Smooth muscle cell (in vitro differentiated cells): ENCODE measurements at regions not wholly inside any gene's neighbourhood (a gene's known extent, or its start where the extent isn't known, plus 50 kb on each side); places are given as distances from the start of the nearest gene placed in this dataset.

Experiments used
- DNase-seq: peaks from one replicate; lab custom pipeline; 2025; ENCODE audit not compliant: unreplicated experiment; lab: John Stamatoyannopoulos, UW
- H2AFZ ChIP-seq: fragments of 200-600 bp; sonication (generic); 2 replicates; pipeline ENCODE4 v1.6.0; 2016; ENCODE audit warnings: antibody characterized with exemption, low read depth, mild to moderate bottlenecking
- H3F3A ChIP-seq: fragments of 200-600 bp; sonication (generic); 2 replicates; pipeline ENCODE4 v1.6.0; 2017; ENCODE audit warnings: antibody characterized with exemption, low read depth
- H3K27ac ChIP-seq: fragments of 200-600 bp; sonication (generic); 2 replicates; pipeline ENCODE4 v1.5.1; 2016; ENCODE audit warnings: low read depth, mild to moderate bottlenecking
- H3K27me3 ChIP-seq: fragments of 200-600 bp; sonication (generic); 2 replicates; pipeline ENCODE4 v1.6.1; 2016; ENCODE audit warnings: low read depth, mild to moderate bottlenecking
- H3K36me3 ChIP-seq: fragments of 200-600 bp; sonication (generic); 2 replicates; pipeline ENCODE4 v1.5.1; 2016; ENCODE audit warnings: low read depth
- H3K4me1 ChIP-seq: fragments of 200-600 bp; sonication (generic); 2 replicates; pipeline ENCODE4 v1.5.1; 2016; ENCODE audit warnings: low read depth
- H3K4me2 ChIP-seq: fragments of 200-600 bp; sonication (generic); 2 replicates; pipeline ENCODE4 v1.6.0; 2016; ENCODE audit warnings: mild to moderate bottlenecking
- H3K4me3 ChIP-seq: fragments of 200-600 bp; sonication (generic); 2 replicates; pipeline ENCODE4 v1.5.1; 2016; ENCODE audit warnings: mild to moderate bottlenecking
- H3K79me2 ChIP-seq: fragments of 200-600 bp; sonication (generic); 2 replicates; pipeline ENCODE4 v1.6.0; 2016; ENCODE audit warnings: low read depth, mild to moderate bottlenecking
- H3K9ac ChIP-seq: fragments of 200-600 bp; sonication (generic); 2 replicates; pipeline ENCODE4 v1.6.0; 2016; ENCODE audit warnings: low read depth
- H3K9me3 ChIP-seq: fragments of 200-600 bp; sonication (generic); replicated peaks from 2 replicates; pipeline ENCODE4 v1.5.1; 2016; ENCODE audit warnings: low read depth
- H4K20me1 ChIP-seq: fragments of 200-600 bp; sonication (generic); 2 replicates; pipeline ENCODE4 v1.6.0; 2016; ENCODE audit warnings: low read depth
- CTCF ChIP-seq: fragments of 200-600 bp; sonication (generic); IDR thresholded peaks from 2 replicates; pipeline ENCODE4 v1.5.1; 2017; ENCODE audit warnings: borderline replicate concordance, mild to moderate bottlenecking, antibody characterized with exemption; ENCODE audit not compliant: insufficient read depth, poor library complexity, severe bottlenecking
- WGBS: methylation state at CpG from one replicate; pipeline ENCODE4 v1.1.7; 2016; ENCODE audit warnings: low lambda C conversion rate; 5-methylcytosine and 5-hydroxymethylcytosine counted together

GRCh38 chr4:163776957-163777356, 282.5 kb downstream of the TMA16 start:
- 33% methylated on average over 1 of the region's 1 CpG for WGBS
- H3K4me2 ChIP-seq, result no peak overlapping the region
- H3K9ac ChIP-seq, result no peak overlapping the region
- no peak for TF ChIP-seq CTCF
- DNase-seq, result no peak
- no peaks in the 10 kb centered on the region for H3K9me3 ChIP-seq
- no peaks in the 10 kb centered on the region for H3K27me3 ChIP-seq
- H3K4me3 ChIP-seq, result no peak overlapping the region
- no peaks in the 10 kb centered on the region for H3K36me3 ChIP-seq
- H3K4me1 ChIP-seq, result no peaks in the 10 kb centered on the region
- H3K27ac ChIP-seq, result no peak overlapping the region
- no peaks in the 10 kb centered on the region for H3K79me2 ChIP-seq
- no peak overlapping the region for H2AFZ ChIP-seq
- H4K20me1 ChIP-seq, result no peaks in the 10 kb centered on the region
- H3F3A ChIP-seq, result no peaks in the 10 kb centered on the region

GRCh38 chr4:163781726-163782125, 287.2 kb downstream of the TMA16 start:
- no peak for DNase-seq
- no peak for TF ChIP-seq CTCF
- no peaks in the 10 kb centered on the region for H3F3A ChIP-seq
- WGBS, result 86% methylated on average over 2 of the region's 2 CpGs
- no peak overlapping the region for H3K4me2 ChIP-seq
- H3K36me3 ChIP-seq, result no peaks in the 10 kb centered on the region
- no peak overlapping the region for H3K4me3 ChIP-seq
- no peaks in the 10 kb centered on the region for H3K9me3 ChIP-seq
- H2AFZ ChIP-seq, result no peak overlapping the region
- H3K79me2 ChIP-seq, result no peaks in the 10 kb centered on the region
- no peak overlapping the region for H3K27ac ChIP-seq
- H4K20me1 ChIP-seq, result no peaks in the 10 kb centered on the region
- H3K27me3 ChIP-seq, result no peaks in the 10 kb centered on the region
- H3K4me1 ChIP-seq, result no peaks in the 10 kb centered on the region
- no peak overlapping the region for H3K9ac ChIP-seq

- Histone ChIP-seq H4K20me1 (no peaks in the 10 kb centered on the region), H3F3A (no peaks in the 10 kb centered on the region), H3K4me3 (no peak overlapping the region), H2AFZ (no peak overlapping the region), H3K9ac (no peak overlapping the region), H3K27ac (no peak overlapping the region), H3K36me3 (no peaks in the 10 kb centered on the region), H3K4me1 (no peaks in the 10 kb centered on the region), H3K27me3 (no peaks in the 10 kb centered on the region), H3K79me2 (no peaks in the 10 kb centered on the region), H3K4me2 (no peak overlapping the region), H3K9me3 (no peaks in the 10 kb centered on the region)
- no peak for DNase-seq
- no peak for TF ChIP-seq CTCF
- WGBS, result 89% methylated on average over 3 of the region's 3 CpGs
Observed at GRCh38 chr4:163790231-163790630, 295.7 kb downstream of the TMA16 start.

- 74% methylated on average over 3 of the region's 3 CpGs for WGBS
- no peak for DNase-seq
- Histone ChIP-seq H3K27ac (no peak overlapping the region), H3K27me3 (no peaks in the 10 kb centered on the region), H3K9me3 (no peaks in the 10 kb centered on the region), H3K79me2 (no peaks in the 10 kb centered on the region), H3K36me3 (no peaks in the 10 kb centered on the region), H2AFZ (no peak overlapping the region), H3K4me2 (no peak overlapping the region), H3K9ac (no peak overlapping the region), H3K4me3 (no peak overlapping the region), H3K4me1 (no peaks in the 10 kb centered on the region), H4K20me1 (no peaks in the 10 kb centered on the region), H3F3A (no peaks in the 10 kb centered on the region)
- TF ChIP-seq CTCF, result no peak
Observed at GRCh38 chr4:163795885-163796284, 301.4 kb downstream of the TMA16 start.
